Activated T-helper 1 cell treated with anti-CD3 and anti-CD28 coated beads, Interleukin-12 subunit alpha, Interleukin-12 subunit beta, Interleukin-2, Interleukin-4 antibody, amounts not matched to agents 30 ng/mL and 10 ng/mL and 1 ng/mL, durations not matched to agents 14 hours and 24 hours and 36 hours (primary cell): ENCODE measurements at regions not wholly inside any gene's neighbourhood (a gene's known extent, or its start where the extent isn't known, plus 50 kb on each side); places are given as distances from the start of the nearest gene placed in this dataset.
"Not testable (repeated sequence)": the region's sequence is repeated elsewhere in the genome, so short reads cannot be mapped to it uniquely, and the experiment has no call there.

ENCODE experiments used
- DNase-seq: peaks from one replicate; pipeline ENCODE4 v3.0.0; 2021; ENCODE audit warnings: low spot score
- H3K27ac Mint-ChIP-seq: one replicate; pipeline ENCODE4 v1.8.0; 2021; ENCODE audit warnings: mild to moderate bottlenecking, mixed read lengths
- H3K27me3 Mint-ChIP-seq: one replicate; pipeline ENCODE4 v1.8.0; 2022; ENCODE audit warnings: mild to moderate bottlenecking, moderate library complexity, mixed read lengths; ENCODE audit not compliant: insufficient read depth
- H3K36me3 Mint-ChIP-seq: one replicate; pipeline ENCODE4 v1.8.0; 2021; ENCODE audit warnings: low read depth, mixed read lengths
- H3K4me1 Mint-ChIP-seq: one replicate; pipeline ENCODE4 v1.8.0; 2021; ENCODE audit warnings: low read depth, mixed read lengths
- H3K4me3 Mint-ChIP-seq: one replicate; pipeline ENCODE4 v1.8.0; 2021; ENCODE audit warnings: mild to moderate bottlenecking, moderate library complexity, mixed read lengths
- H3K9me3 Mint-ChIP-seq: one replicate; pipeline ENCODE4 v1.8.0; 2021; ENCODE audit warnings: mixed read lengths
- intact Hi-C: fragments of 100-400 bp; cut with micrococcal nuclease; formaldehyde crosslinking; loops from one replicate; pipeline ENCODE4 v1.15.1; 2024

GRCh38 chr21:28381000-28381745 is 611.5 kb downstream of the LTN1 start:
- H3K4me1 Mint-ChIP-seq, H3K9me3 Mint-ChIP-seq, H3K27ac Mint-ChIP-seq, H3K4me3 Mint-ChIP-seq, DNase-seq, H3K27me3 Mint-ChIP-seq, intact Hi-C loops, H3K36me3 Mint-ChIP-seq: not testable (repeated sequence)

- H3K27ac Mint-ChIP-seq: no peak overlapping the region
- no peaks in the 10 kb centered on the region for H3K36me3 Mint-ChIP-seq
- no peak for DNase-seq
- no peaks in the 10 kb centered on the region for H3K4me1 Mint-ChIP-seq
- peaks cover 2% of the 10 kb centered on the region for H3K27me3 Mint-ChIP-seq
- no peaks in the 10 kb centered on the region for H3K9me3 Mint-ChIP-seq
- no peak overlapping the region for H3K4me3 Mint-ChIP-seq
- intact Hi-C loops: no loop called here
Measured at GRCh38 chr21:28380241-28380640, 612.4 kb downstream of the LTN1 start.

GRCh38 chr21:28378026-28378425 is 614.7 kb downstream of the LTN1 start:
- no peak overlapping the region for H3K4me3 Mint-ChIP-seq
- H3K4me1 Mint-ChIP-seq: no peaks in the 10 kb centered on the region
- no peak overlapping the region for H3K27ac Mint-ChIP-seq
- no peak for DNase-seq
- peaks cover 10% of the 10 kb centered on the region for H3K9me3 Mint-ChIP-seq
- H3K36me3 Mint-ChIP-seq: no peaks in the 10 kb centered on the region
- intact Hi-C loops: no loop called here
- H3K27me3 Mint-ChIP-seq: peaks cover 2% of the 10 kb centered on the region

GRCh38 chr21:28375708-28376385 is 616.8 kb downstream of the LTN1 start:
- Mint-ChIP-seq H3K4me1 (no peaks in the 10 kb centered on the region), H3K4me3 (no peak overlapping the region), H3K9me3 (peaks cover 20% of the 10 kb centered on the region), H3K27me3 (peaks cover 2% of the 10 kb centered on the region), H3K27ac (no peak overlapping the region), H3K36me3 (no peaks in the 10 kb centered on the region)
- no peak for DNase-seq
- intact Hi-C loops: no loop called here

- peaks cover 2% of the 10 kb centered on the region for H3K27me3 Mint-ChIP-seq
- H3K4me3 Mint-ChIP-seq: no peak overlapping the region
- H3K27ac Mint-ChIP-seq: no peak overlapping the region
- no peaks in the 10 kb centered on the region for H3K4me1 Mint-ChIP-seq
- no peaks in the 10 kb centered on the region for H3K36me3 Mint-ChIP-seq
- intact Hi-C loops: no loop called here
- no peak for DNase-seq
- H3K9me3 Mint-ChIP-seq: peaks cover 20% of the 10 kb centered on the region
Measured at GRCh38 chr21:28374881-28375280, 617.8 kb downstream of the LTN1 start.

GRCh38 chr21:28371713-28372112 is 621.0 kb downstream of the LTN1 start:
- Mint-ChIP-seq H3K27ac (no peak overlapping the region), H3K36me3 (no peaks in the 10 kb centered on the region), H3K27me3 (no peaks in the 10 kb centered on the region), H3K4me1 (no peaks in the 10 kb centered on the region), H3K9me3 (peaks cover 20% of the 10 kb centered on the region), H3K4me3 (no peak overlapping the region)
- intact Hi-C loops: no loop called here
- no peak for DNase-seq

GRCh38 chr21:28359300-28359699 is 633.4 kb downstream of the LTN1 start:
- no peaks in the 10 kb centered on the region for H3K27me3 Mint-ChIP-seq

GRCh38 chr21:28358702-28359101 is 634.0 kb downstream of the LTN1 start:
- intact Hi-C loops: loop anchor here (10.0 kb wide), 1 partner anchor 386 kb away; no protein-coding TSS in a partner anchor
- DNase-seq: no peak
- H3K27me3 Mint-ChIP-seq: no peaks in the 10 kb centered on the region
- H3K4me1 Mint-ChIP-seq: no peaks in the 10 kb centered on the region
- no peaks in the 10 kb centered on the region for H3K9me3 Mint-ChIP-seq
- H3K4me3 Mint-ChIP-seq: no peak overlapping the region
- no peak overlapping the region for H3K27ac Mint-ChIP-seq
- no peaks in the 10 kb centered on the region for H3K36me3 Mint-ChIP-seq

More at GRCh38 chr21:28359300-28359699, 633.4 kb downstream of the LTN1 start:
- Mint-ChIP-seq H3K27ac (no peak overlapping the region), H3K36me3 (no peaks in the 10 kb centered on the region), H3K9me3 (no peaks in the 10 kb centered on the region), H3K4me1 (no peaks in the 10 kb centered on the region), H3K4me3 (no peak overlapping the region)
- no peak for DNase-seq
- intact Hi-C loops: loop anchor here (10.0 kb wide), 1 partner anchor 386 kb away; no protein-coding TSS in a partner anchor

- Mint-ChIP-seq H3K4me1 (no peaks in the 10 kb centered on the region), H3K9me3 (no peaks in the 10 kb centered on the region), H3K27me3 (no peaks in the 10 kb centered on the region), H3K36me3 (no peaks in the 10 kb centered on the region), H3K4me3 (no peak overlapping the region), H3K27ac (no peak overlapping the region)
- no peak for DNase-seq
- intact Hi-C loops: loop anchor here (10.0 kb wide), 1 partner anchor 387 kb away; no protein-coding TSS in a partner anchor
Measured at GRCh38 chr21:28358170-28358569, 634.5 kb downstream of the LTN1 start.

- no peaks in the 10 kb centered on the region for H3K9me3 Mint-ChIP-seq
- no peaks in the 10 kb centered on the region for H3K4me1 Mint-ChIP-seq
- no peaks in the 10 kb centered on the region for H3K27me3 Mint-ChIP-seq
- no peaks in the 10 kb centered on the region for H3K36me3 Mint-ChIP-seq
- DNase-seq: no peak
- H3K27ac Mint-ChIP-seq: no peak overlapping the region
- intact Hi-C loops: loop anchor here (10.0 kb wide), 1 partner anchor 387 kb away; no protein-coding TSS in a partner anchor
- H3K4me3 Mint-ChIP-seq: no peak overlapping the region
Measured at GRCh38 chr21:28357743-28358142, 634.9 kb downstream of the LTN1 start.

- no peak overlapping the region for H3K4me3 Mint-ChIP-seq
- no peaks in the 10 kb centered on the region for H3K36me3 Mint-ChIP-seq
- no peak for DNase-seq
- H3K9me3 Mint-ChIP-seq: no peaks in the 10 kb centered on the region
- no peaks in the 10 kb centered on the region for H3K27me3 Mint-ChIP-seq
- intact Hi-C loops: loop anchor here (10.0 kb wide), 1 partner anchor 388 kb away; no protein-coding TSS in a partner anchor
- H3K27ac Mint-ChIP-seq: no peak overlapping the region
- H3K4me1 Mint-ChIP-seq: no peaks in the 10 kb centered on the region
Measured at GRCh38 chr21:28356422-28356821, 636.3 kb downstream of the LTN1 start.

- no peaks in the 10 kb centered on the region for H3K4me1 Mint-ChIP-seq
- H3K27me3 Mint-ChIP-seq: peaks cover 1% of the 10 kb centered on the region
- DNase-seq: no peak
- no peak overlapping the region for H3K27ac Mint-ChIP-seq
- intact Hi-C loops: no loop called here
- no peaks in the 10 kb centered on the region for H3K36me3 Mint-ChIP-seq
- no peaks in the 10 kb centered on the region for H3K9me3 Mint-ChIP-seq
- no peak overlapping the region for H3K4me3 Mint-ChIP-seq
Measured at GRCh38 chr21:28345934-28346333, 646.7 kb downstream of the LTN1 start.

- no peaks in the 10 kb centered on the region for H3K4me1 Mint-ChIP-seq
- DNase-seq: no peak
- H3K4me3 Mint-ChIP-seq: no peak overlapping the region
- H3K36me3 Mint-ChIP-seq: no peaks in the 10 kb centered on the region
- no peaks in the 10 kb centered on the region for H3K9me3 Mint-ChIP-seq
- no peak overlapping the region for H3K27ac Mint-ChIP-seq
- peaks cover 1% of the 10 kb centered on the region for H3K27me3 Mint-ChIP-seq
- intact Hi-C loops: no loop called here
Measured at GRCh38 chr21:28344985-28345384, 647.7 kb downstream of the LTN1 start.
